PFSK-1 (cell line): ENCODE measurements at regions not wholly inside any gene's neighbourhood (a gene's known extent, or its start where the extent isn't known, plus 50 kb on each side); places are given as distances from the start of the nearest gene placed in this dataset.

Experiments used
- POLR2AphosphoS5 ChIP-seq: IDR thresholded peaks from 2 replicates; pipeline ENCODE4 v1.6.1; 2012; ENCODE audit warnings: low read depth, mild to moderate bottlenecking, control low read depth, low read length, moderate library complexity
- REST ChIP-seq, 2 experiments: IDR thresholded peaks; 2 replicates each; pipeline versions ENCODE4 v1.6.1 to v1.8.0; 2011 to 2012; ENCODE audit warnings: low read depth in 2 of 2, low read length in 2 of 2, control low read depth in 1 of 2, inconsistent platforms in 1 of 2, mild to moderate bottlenecking in 1 of 2, moderate library complexity in 1 of 2; ENCODE audit not compliant: insufficient read depth in 1 of 2
- SIN3A ChIP-seq: IDR thresholded peaks from 2 replicates; pipeline ENCODE4 v1.6.1; 2012; ENCODE audit warnings: mild to moderate bottlenecking, low read length, moderate library complexity, borderline replicate concordance; ENCODE audit not compliant: insufficient read depth
- TAF1 ChIP-seq: IDR thresholded peaks from 2 replicates; pipeline ENCODE4 v1.6.1; 2012; ENCODE audit warnings: low read length, control low read depth, borderline replicate concordance; ENCODE audit not compliant: insufficient read depth

DNA sequence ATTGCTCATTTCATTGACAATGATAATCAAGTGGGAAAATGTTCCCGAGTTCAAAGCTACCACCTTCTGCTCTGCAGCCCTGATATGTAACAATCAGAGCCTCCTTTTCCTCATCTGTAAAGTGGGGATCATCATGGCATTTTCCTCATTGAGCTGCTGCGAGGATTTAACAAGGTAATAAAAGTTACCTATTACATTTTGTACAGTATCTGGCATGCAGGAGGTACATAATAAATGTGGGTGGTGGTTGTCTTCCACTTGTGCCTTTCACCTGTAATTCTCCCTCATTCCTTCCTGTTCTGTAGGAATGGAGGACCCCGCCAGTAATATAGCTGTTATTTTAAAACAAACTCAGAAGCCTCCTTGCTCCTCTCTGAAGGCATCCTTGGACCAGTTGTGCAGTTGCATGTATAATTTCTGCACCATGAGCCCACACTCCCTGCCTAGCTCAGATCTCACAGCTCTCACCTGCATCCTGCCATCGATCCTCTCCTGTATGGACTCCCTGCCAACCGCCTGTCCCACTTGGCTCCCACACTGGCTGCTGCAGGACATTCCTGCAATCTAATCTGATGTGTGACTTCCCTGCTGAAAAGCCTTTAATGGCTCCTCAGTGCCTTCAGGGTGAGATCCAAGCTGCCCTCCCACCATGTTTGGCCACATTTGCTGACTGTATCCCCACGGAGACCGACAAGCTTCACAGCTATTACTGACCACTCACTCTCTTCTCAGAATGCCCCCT lies 350.4 kb downstream of the EN1 start:
- no peak for TF ChIP-seq POLR2AphosphoS5
- no peak for TF ChIP-seq REST (IDR thresholded peaks at IDR 0.05; ENCODE audit: insufficient read depth in 1 of 2, low read depth in 2 of 2, low read length in 2 of 2)
- no peak for TF ChIP-seq TAF1
- TF ChIP-seq SIN3A = no peak
